ENCODE measurements at regions not wholly inside any gene's neighbourhood (a gene's known extent, or its start where the extent isn't known, plus 50 kb on each side); places are given as distances from the start of the nearest gene placed in this dataset.

GRCh38 chr12:93102744-93103143, 173.6 kb upstream of the EEA1 start:
- Histone ChIP-seq H4K5ac (ENCODE audit: low read depth, low read length) (no peak overlapping the region), H4K91ac (ENCODE audit: insufficient read depth, low read depth, low read length) (no peak overlapping the region), H3K4ac (ENCODE audit: low read depth, low read length) (no peak overlapping the region), H2BK5ac (ENCODE audit: low read depth, low read length, poor library complexity, severe bottlenecking) (no peak overlapping the region), H3K4me3 (ENCODE audit: insufficient read depth, low read depth, low read length) (no peak overlapping the region), H3K79me1 (ENCODE audit: low read depth in 1 of 2, low read length in 2 of 2) (no peaks in the 10 kb centered on the region), H3K9me1 (ENCODE audit: insufficient read depth, low read length) (peaks cover 6% of the 10 kb centered on the region), H2BK120ac (ENCODE audit: low read depth, low read length) (no peak overlapping the region), H3K9me3 (ENCODE audit: control insufficient read depth, insufficient read depth, low read length) (no peaks in the 10 kb centered on the region), H4K20me1 (ENCODE audit: insufficient read depth, low read length) (no peaks in the 10 kb centered on the region), H3K56ac (ENCODE audit: extremely low read depth, insufficient read depth, low read length) (no peak overlapping the region), H3K4me2 (ENCODE audit: low read depth, low read length) (no peak overlapping the region), H3K23ac (ENCODE audit: low read depth, low read length) (no peak overlapping the region), H3K4me1 (ENCODE audit: control insufficient read depth, insufficient read depth, low read length) (peaks cover 3% of the 10 kb centered on the region), H2AK9ac (replicated peaks; ENCODE audit: low read depth, low read length, poor library complexity) (no peak overlapping the region), H3K27me3 (ENCODE audit: control insufficient read depth, insufficient read depth, low read length) (no peaks in the 10 kb centered on the region), H2BK15ac (ENCODE audit: low read depth, low read length) (no peak overlapping the region), H3K9ac (ENCODE audit: low read depth, low read length) (no peak overlapping the region), H3K36me3 (ENCODE audit: control insufficient read depth, insufficient read depth, low read length) (no peaks in the 10 kb centered on the region), H2AK5ac (ENCODE audit: low read depth, low read length) (no peak overlapping the region), H4K8ac (ENCODE audit: low read depth in 2 of 2, low read length in 2 of 2) (no peak overlapping the region), H3K18ac (ENCODE audit: low read depth, low read length) (no peak overlapping the region), H2BK20ac (ENCODE audit: low read depth, low read length) (no peak overlapping the region), H3K14ac (replicated peaks; ENCODE audit: low read depth, low read length) (no peak overlapping the region), H3K27ac (ENCODE audit: insufficient read depth, low read length) (no peak overlapping the region), H2AFZ (replicated peaks; ENCODE audit: low read length, poor library complexity) (no peak overlapping the region)
- dilution Hi-C loops (cut with HindIII; ENCODE audit: low sequenced_read_pairs, unreplicated experiment) = no loop called here
- intact Hi-C loops (cut with micrococcal nuclease) = no loop called here
- in situ Hi-C loops (cut with MboI; ENCODE audit: low sequenced_read_pairs) = no loop called here
- WGBS, 2 experiments (ENCODE audit: extremely low coverage in 2 of 2, insufficient read length in 1 of 2) = no CpG with 5 or more reads among the region's 2 CpGs
- CTCF ChIA-PET = no interaction called here
- POLR2A ChIA-PET (ENCODE audit: unreplicated experiment) = no interaction called here
- no peak for TF ChIP-seq MAFK (IDR thresholded peaks at IDR 0.05; ENCODE audit: low read depth, low read length)
- TF ChIP-seq NFE2L2 (IDR thresholded peaks at IDR 0.05; ENCODE audit: low read depth, low read length) = no peak
- TF ChIP-seq CHD1 (IDR thresholded peaks at IDR 0.05; ENCODE audit: low read depth, low read length) = no peak
- TF ChIP-seq ELK1 (IDR thresholded peaks at IDR 0.05; ENCODE audit: borderline replicate concordance, low read depth, low read length) = no peak
- TF ChIP-seq SMC3 (IDR thresholded peaks at IDR 0.05; ENCODE audit: low read depth, low read length) = no peak
- TF ChIP-seq MXI1 (IDR thresholded peaks at IDR 0.05; ENCODE audit: borderline replicate concordance, low read depth, low read length) = no peak
- no peak for ATAC-seq (ENCODE audit: low read depth)
- no peak for DNase-seq
- no TSS peak for BruUV-seq (replicated peaks)

All from IMR-90 (cell line).